Gastroesophageal sphincter (tissue), 4 donors: ENCODE measurements at regions not wholly inside any gene's neighbourhood (a gene's known extent, or its start where the extent isn't known, plus 50 kb on each side); places are given as distances from the start of the nearest gene placed in this dataset.

Source experiments
- ATAC-seq: fragments of 150-250 bp; one replicate; pipeline ENCODE4 v1.9.1; 2016; ENCODE audit warnings: mild to moderate bottlenecking, moderate library complexity
- H3K27ac ChIP-seq, 4 donors: fragments of 200-600 bp; sonication (generic) in 3 of 4; 1 replicate in 3 of 4; 2 replicates in 1 of 4; pipeline ENCODE4 v1.5.1; 2016 to 2019
- H3K27me3 ChIP-seq: fragments of 200-600 bp; sonication (generic); one replicate; pipeline ENCODE4 v1.5.1; 2019
- H3K36me3 ChIP-seq, 2 donors: fragments of 200-600 bp; sonication (generic); one replicate each; pipeline ENCODE4 v1.5.1; 2019; ENCODE audit warnings: control low read depth in 1 of 2
- H3K4me1 ChIP-seq, 3 donors: fragments of 200-600 bp; sonication (generic); 1 replicate in 2 of 3; 2 replicates in 1 of 3; pipeline ENCODE4 v1.5.1; 2016 to 2019; ENCODE audit warnings: control low read depth in 2 of 3
- H3K4me3 ChIP-seq, 2 donors: fragments of 200-600 bp; sonication (generic); one replicate each; pipeline ENCODE4 v1.5.1; 2019; ENCODE audit warnings: mild to moderate bottlenecking in 1 of 2, moderate library complexity in 1 of 2
- H3K9me3 ChIP-seq, 3 donors: fragments of 200-600 bp; sonication (generic); one replicate each; pipeline ENCODE4 v1.5.1; 2017 to 2019; ENCODE audit warnings: control low read depth in 2 of 3
- EP300 ChIP-seq: sonication (generic); formaldehyde crosslinking; IDR thresholded peaks from one replicate; pipeline ENCODE4 v1.6.1; 2017; ENCODE audit warnings: antibody characterized with exemption, mild to moderate bottlenecking
- POLR2A ChIP-seq, 2 donors: fragments of 450-650 bp; IDR thresholded peaks; one replicate each; pipeline ENCODE4 v1.6.1; 2017; ENCODE audit warnings: antibody characterized with exemption in 2 of 2, mild to moderate bottlenecking in 2 of 2, moderate library complexity in 1 of 2
- POLR2AphosphoS5 ChIP-seq: sonication (generic); formaldehyde crosslinking; IDR thresholded peaks from one replicate; pipeline ENCODE4 v1.6.1; 2017; ENCODE audit warnings: antibody characterized with exemption
- WGBS, 2 donors: methylation state at CpG; one replicate each; pipeline ENCODE4 v1.1.5; 2018; ENCODE audit warnings: low coverage in 1 of 2; 5-methylcytosine and 5-hydroxymethylcytosine counted together
- TF ChIP-seq, protein P1 (sequence below), 4 experiments: fragments of 200-600 bp in 2 of 4; fragments of 450-650 bp in 2 of 4; sonication (generic) in 1 of 4; IDR thresholded peaks; one replicate each; pipeline ENCODE4 v1.5.1; 2017 to 2019; ENCODE audit warnings: antibody characterized with exemption in 4 of 4, mild to moderate bottlenecking in 2 of 4, moderate library complexity in 2 of 4

GRCh38 chr3:56869157-56869889, 67.6 kb upstream of the ARHGEF3 start:
- H3K4me1 ChIP-seq = no peaks in the 10 kb centered on the region
- no peaks in the 10 kb centered on the region for H3K27me3 ChIP-seq
- no peak overlapping the region for H3K4me3 ChIP-seq
- no peak for ATAC-seq
- H3K27ac ChIP-seq = no peak overlapping the region
- TF ChIP-seq EP300 (no peak), POLR2A (IDR thresholded peaks at IDR 0.05) (no peak), POLR2AphosphoS5 (no peak)
- TF ChIP-seq, protein P1, sequence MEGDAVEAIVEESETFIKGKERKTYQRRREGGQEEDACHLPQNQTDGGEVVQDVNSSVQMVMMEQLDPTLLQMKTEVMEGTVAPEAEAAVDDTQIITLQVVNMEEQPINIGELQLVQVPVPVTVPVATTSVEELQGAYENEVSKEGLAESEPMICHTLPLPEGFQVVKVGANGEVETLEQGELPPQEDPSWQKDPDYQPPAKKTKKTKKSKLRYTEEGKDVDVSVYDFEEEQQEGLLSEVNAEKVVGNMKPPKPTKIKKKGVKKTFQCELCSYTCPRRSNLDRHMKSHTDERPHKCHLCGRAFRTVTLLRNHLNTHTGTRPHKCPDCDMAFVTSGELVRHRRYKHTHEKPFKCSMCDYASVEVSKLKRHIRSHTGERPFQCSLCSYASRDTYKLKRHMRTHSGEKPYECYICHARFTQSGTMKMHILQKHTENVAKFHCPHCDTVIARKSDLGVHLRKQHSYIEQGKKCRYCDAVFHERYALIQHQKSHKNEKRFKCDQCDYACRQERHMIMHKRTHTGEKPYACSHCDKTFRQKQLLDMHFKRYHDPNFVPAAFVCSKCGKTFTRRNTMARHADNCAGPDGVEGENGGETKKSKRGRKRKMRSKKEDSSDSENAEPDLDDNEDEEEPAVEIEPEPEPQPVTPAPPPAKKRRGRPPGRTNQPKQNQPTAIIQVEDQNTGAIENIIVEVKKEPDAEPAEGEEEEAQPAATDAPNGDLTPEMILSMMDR (IDR thresholded peaks at IDR 0.05) = no peak
- H3K36me3 ChIP-seq = no peaks in the 10 kb centered on the region
- H3K9me3 ChIP-seq = no peaks in the 10 kb centered on the region
- WGBS, 2 donors = 68 to 71% methylated on average over 3 to 6 of the region's 6 CpGs

- Histone ChIP-seq H3K36me3 (no peaks in the 10 kb centered on the region), H3K27ac (no peak overlapping the region), H3K27me3 (no peaks in the 10 kb centered on the region), H3K9me3 (no peaks in the 10 kb centered on the region), H3K4me3 (no peak overlapping the region), H3K4me1 (no peaks in the 10 kb centered on the region)
- TF ChIP-seq POLR2AphosphoS5 (no peak), EP300 (no peak), POLR2A (IDR thresholded peaks at IDR 0.05) (no peak)
- TF ChIP-seq, protein P1 (IDR thresholded peaks at IDR 0.05) = no peak
- WGBS, 2 donors = 87% methylated on average over 4 to 5 of the region's 5 CpGs
- no peak for ATAC-seq
Observed at GRCh38 chr3:56868706-56869105, 67.0 kb upstream of the ARHGEF3 start.

GRCh38 chr3:56867671-56868070, 65.9 kb upstream of the ARHGEF3 start:
- H3K4me1 ChIP-seq = no peaks in the 10 kb centered on the region
- H3K9me3 ChIP-seq = no peaks in the 10 kb centered on the region
- no peaks in the 10 kb centered on the region for H3K27me3 ChIP-seq
- no peak overlapping the region for H3K27ac ChIP-seq
- 83 to 100% methylated on average over 2 of the region's 4 CpGs for WGBS, 2 donors
- H3K4me3 ChIP-seq = no peak overlapping the region
- H3K36me3 ChIP-seq = no peaks in the 10 kb centered on the region
- ATAC-seq = no peak
- TF ChIP-seq POLR2A (IDR thresholded peaks at IDR 0.05) (no peak), POLR2AphosphoS5 (no peak), EP300 (no peak)
- TF ChIP-seq, protein P1 (IDR thresholded peaks at IDR 0.05) = no peak

GRCh38 chr3:56864918-56865524, 63.3 kb upstream of the ARHGEF3 start:
- Histone ChIP-seq H3K4me3 (no peak overlapping the region), H3K36me3 (no peaks in the 10 kb centered on the region), H3K4me1 (no peaks in the 10 kb centered on the region), H3K27me3 (no peaks in the 10 kb centered on the region), H3K27ac (no peak overlapping the region), H3K9me3 (no peaks in the 10 kb centered on the region)
- 83 to 94% methylated on average over 2 to 6 of the region's 6 CpGs for whole genome bisulfite sequencing, 2 donors
- no peak for ATAC-seq
- TF ChIP-seq EP300 = no peak
- TF ChIP-seq POLR2A (IDR thresholded peaks at IDR 0.05) = no peak
- TF ChIP-seq, protein P1 (IDR thresholded peaks at IDR 0.05) = no peak
- TF ChIP-seq POLR2AphosphoS5 = no peak

DNA sequence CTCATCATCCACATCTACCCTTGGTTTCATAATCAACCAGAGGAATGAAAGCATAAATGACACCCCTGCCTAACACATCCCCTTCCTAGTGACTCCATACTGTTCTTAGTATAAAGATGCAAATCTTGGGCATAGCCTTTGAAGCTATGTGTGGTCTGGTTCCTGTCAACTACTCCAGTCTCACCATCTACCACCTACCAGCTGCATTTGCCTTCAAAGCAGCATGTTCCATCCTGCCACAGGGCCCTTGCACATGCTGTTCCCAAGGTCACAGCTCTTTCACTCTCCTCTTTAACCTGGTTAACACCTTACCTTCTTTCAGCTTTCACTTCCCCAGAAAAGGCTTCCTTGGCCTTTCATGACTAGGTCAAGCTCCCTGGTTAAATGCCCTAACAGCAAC, 62.3 kb upstream of the ARHGEF3 start:
- H3K9me3 ChIP-seq = no peaks in the 10 kb centered on the region
- ATAC-seq = no peak
- H3K27ac ChIP-seq = no peak overlapping the region
- H3K4me3 ChIP-seq = no peak overlapping the region
- no peaks in the 10 kb centered on the region for H3K4me1 ChIP-seq
- no peaks in the 10 kb centered on the region for H3K36me3 ChIP-seq
- no peaks in the 10 kb centered on the region for H3K27me3 ChIP-seq
- TF ChIP-seq POLR2A (IDR thresholded peaks at IDR 0.05) = no peak
- TF ChIP-seq, protein P1 (IDR thresholded peaks at IDR 0.05) = no peak
- no peak for TF ChIP-seq POLR2AphosphoS5
- no peak for TF ChIP-seq EP300
